Neutrophil (primary cell): ENCODE measurements at regions not wholly inside any gene's neighbourhood (a gene's known extent, or its start where the extent isn't known, plus 50 kb on each side); places are given as distances from the start of the nearest gene placed in this dataset.

Experiments
- H3K27ac ChIP-seq: fragments of 200-600 bp; sonication (generic); 2 replicates; pipeline ENCODE4 v1.5.1; 2016; ENCODE audit warnings: mild to moderate bottlenecking, moderate library complexity
- H3K27me3 ChIP-seq: fragments of 200-600 bp; sonication (generic); 2 replicates; pipeline ENCODE4 v1.6.0; 2016; ENCODE audit warnings: mild to moderate bottlenecking
- H3K36me3 ChIP-seq: fragments of 200-600 bp; sonication (generic); 2 replicates; pipeline ENCODE4 v1.5.1; 2017
- H3K4me1 ChIP-seq, 2 experiments: fragments of 200-600 bp in 1 of 2; sonication (generic) in 1 of 2; 1 replicate in 1 of 2; 2 replicates in 1 of 2; pipeline versions ENCODE4 v1.5.1 to v1.6.1; 2013 to 2016; ENCODE audit warnings: low read depth in 1 of 2, low read length in 1 of 2, mild to moderate bottlenecking in 1 of 2, moderate library complexity in 1 of 2; ENCODE audit not compliant: control insufficient read depth in 1 of 2, insufficient read depth in 1 of 2
- H3K4me3 ChIP-seq, 2 experiments: fragments of 200-600 bp in 1 of 2; sonication (generic) in 1 of 2; 1 replicate in 1 of 2; 2 replicates in 1 of 2; pipeline ENCODE4 v1.5.1; 2013 to 2016; ENCODE audit warnings: low read depth in 1 of 2, low read length in 1 of 2, mild to moderate bottlenecking in 1 of 2, moderate library complexity in 1 of 2
- H3K9me3 ChIP-seq: fragments of 200-600 bp; sonication (generic); 2 replicates; pipeline ENCODE4 v1.5.1; 2016
- CTCF ChIP-seq: fragments of 200-600 bp; sonication (generic); IDR thresholded peaks from 2 replicates; pipeline ENCODE4 v1.5.1; 2016; ENCODE audit warnings: antibody characterized with exemption

GRCh38 chr12:92002195-92002649, 143.4 kb downstream of the BTG1 start:
- no peaks in the 10 kb centered on the region for H3K27me3 ChIP-seq
- H3K4me3 ChIP-seq: no peak overlapping the region
- no peak overlapping the region for H3K27ac ChIP-seq
- H3K9me3 ChIP-seq: no peaks in the 10 kb centered on the region
- no peak for TF ChIP-seq CTCF
- no peaks in the 10 kb centered on the region for H3K36me3 ChIP-seq
- no peaks in the 10 kb centered on the region for H3K4me1 ChIP-seq

- H3K27ac ChIP-seq: no peak overlapping the region
- H3K4me3 ChIP-seq: no peak overlapping the region
- H3K36me3 ChIP-seq: no peaks in the 10 kb centered on the region
- H3K27me3 ChIP-seq: no peaks in the 10 kb centered on the region
- H3K4me1 ChIP-seq: no peaks in the 10 kb centered on the region
- TF ChIP-seq CTCF: no peak
- H3K9me3 ChIP-seq: no peaks in the 10 kb centered on the region
Measured at GRCh38 chr12:92000597-92000996, 145.0 kb downstream of the BTG1 start.

- Histone ChIP-seq H3K27ac (no peak overlapping the region), H3K4me3 (no peak overlapping the region), H3K9me3 (no peaks in the 10 kb centered on the region), H3K27me3 (no peaks in the 10 kb centered on the region), H3K4me1 (no peaks in the 10 kb centered on the region), H3K36me3 (no peaks in the 10 kb centered on the region)
- no peak for TF ChIP-seq CTCF
Measured at GRCh38 chr12:91999823-92000222, 145.8 kb downstream of the BTG1 start.

GRCh38 chr12:91998316-91998715, 147.3 kb downstream of the BTG1 start:
- Histone ChIP-seq H3K27ac (no peak overlapping the region), H3K4me3 (no peak overlapping the region), H3K4me1 (no peaks in the 10 kb centered on the region), H3K27me3 (no peaks in the 10 kb centered on the region), H3K9me3 (no peaks in the 10 kb centered on the region), H3K36me3 (no peaks in the 10 kb centered on the region)
- no peak for TF ChIP-seq CTCF

GRCh38 chr12:91994208-91994797, 151.3 kb downstream of the BTG1 start:
- Histone ChIP-seq H3K27ac (no peak overlapping the region), H3K27me3 (no peaks in the 10 kb centered on the region), H3K4me1 (no peaks in the 10 kb centered on the region), H3K36me3 (no peaks in the 10 kb centered on the region), H3K9me3 (no peaks in the 10 kb centered on the region), H3K4me3 (no peak overlapping the region)
- TF ChIP-seq CTCF: no peak
